ENCODE measurements at regions not wholly inside any gene's neighbourhood (a gene's known extent, or its start where the extent isn't known, plus 50 kb on each side); places are given as distances from the start of the nearest gene placed in this dataset.

GRCh38 chr3:64927689-64928088 is 239.9 kb upstream of the ADAMTS9 start:
- TF ChIP-seq ZNF462 (CRISPR knock-in tag; IDR thresholded peaks at IDR 0.05) (no peak), JUNB (IDR thresholded peaks at IDR 0.05; ENCODE audit: unreplicated experiment) (no peak), EZH2 (IDR thresholded peaks at IDR 0.05; ENCODE audit: low read depth, unreplicated experiment) (no peak), ZNF331 (CRISPR knock-in tag; IDR thresholded peaks at IDR 0.05; ENCODE audit: low read depth) (no peak), NANOG (IDR thresholded peaks at IDR 0.05; ENCODE audit: borderline replicate concordance) (no peak), STAT1 (IDR thresholded peaks at IDR 0.05; ENCODE audit: unreplicated experiment) (no peak), EZH2phosphoT487 (IDR thresholded peaks at IDR 0.05; ENCODE audit: unreplicated experiment) (no peak), ZNF114 (CRISPR knock-in tag; IDR thresholded peaks at IDR 0.05) (no peak), POLR2AphosphoS5 (IDR thresholded peaks at IDR 0.05; ENCODE audit: low read depth) (no peak), REST (IDR thresholded peaks at IDR 0.05; ENCODE audit: unreplicated experiment) (no peak), CREB1 (CRISPR knock-in tag; IDR thresholded peaks at IDR 0.05; ENCODE audit: low read depth) (no peak)
- TF ChIP-seq, protein P1, sequence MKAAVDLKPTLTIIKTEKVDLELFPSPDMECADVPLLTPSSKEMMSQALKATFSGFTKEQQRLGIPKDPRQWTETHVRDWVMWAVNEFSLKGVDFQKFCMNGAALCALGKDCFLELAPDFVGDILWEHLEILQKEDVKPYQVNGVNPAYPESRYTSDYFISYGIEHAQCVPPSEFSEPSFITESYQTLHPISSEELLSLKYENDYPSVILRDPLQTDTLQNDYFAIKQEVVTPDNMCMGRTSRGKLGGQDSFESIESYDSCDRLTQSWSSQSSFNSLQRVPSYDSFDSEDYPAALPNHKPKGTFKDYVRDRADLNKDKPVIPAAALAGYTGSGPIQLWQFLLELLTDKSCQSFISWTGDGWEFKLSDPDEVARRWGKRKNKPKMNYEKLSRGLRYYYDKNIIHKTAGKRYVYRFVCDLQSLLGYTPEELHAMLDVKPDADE (IDR thresholded peaks at IDR 0.05) = no peak
- TF ChIP-seq, protein P2, sequence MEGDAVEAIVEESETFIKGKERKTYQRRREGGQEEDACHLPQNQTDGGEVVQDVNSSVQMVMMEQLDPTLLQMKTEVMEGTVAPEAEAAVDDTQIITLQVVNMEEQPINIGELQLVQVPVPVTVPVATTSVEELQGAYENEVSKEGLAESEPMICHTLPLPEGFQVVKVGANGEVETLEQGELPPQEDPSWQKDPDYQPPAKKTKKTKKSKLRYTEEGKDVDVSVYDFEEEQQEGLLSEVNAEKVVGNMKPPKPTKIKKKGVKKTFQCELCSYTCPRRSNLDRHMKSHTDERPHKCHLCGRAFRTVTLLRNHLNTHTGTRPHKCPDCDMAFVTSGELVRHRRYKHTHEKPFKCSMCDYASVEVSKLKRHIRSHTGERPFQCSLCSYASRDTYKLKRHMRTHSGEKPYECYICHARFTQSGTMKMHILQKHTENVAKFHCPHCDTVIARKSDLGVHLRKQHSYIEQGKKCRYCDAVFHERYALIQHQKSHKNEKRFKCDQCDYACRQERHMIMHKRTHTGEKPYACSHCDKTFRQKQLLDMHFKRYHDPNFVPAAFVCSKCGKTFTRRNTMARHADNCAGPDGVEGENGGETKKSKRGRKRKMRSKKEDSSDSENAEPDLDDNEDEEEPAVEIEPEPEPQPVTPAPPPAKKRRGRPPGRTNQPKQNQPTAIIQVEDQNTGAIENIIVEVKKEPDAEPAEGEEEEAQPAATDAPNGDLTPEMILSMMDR (conservative IDR thresholded peaks at IDR 0.05; ENCODE audit: low read depth in 2 of 2) = no peak
- H3K4me3 ChIP-seq = no peak overlapping the region
- H3K4me1 ChIP-seq (ENCODE audit: insufficient read depth) = no peaks in the 10 kb centered on the region; the same call in 1 of the 2 replicates
- no peak overlapping the region for H3K27ac ChIP-seq (ENCODE audit: low read depth)
- Mint-ChIP-seq H3K27me3 (ENCODE audit: insufficient read depth, low read depth, poor library complexity) (no peaks in the 10 kb centered on the region), H3K27ac (no peak overlapping the region), H3K36me3 (ENCODE audit: low read depth) (peaks cover 2% of the 10 kb centered on the region; the same call in 2 of the 3 replicates), H3K9me3 (peaks cover 8% of the 10 kb centered on the region), H3K4me3 (no peak overlapping the region), H3K4me1 (peaks cover 12% of the 10 kb centered on the region; the same call in 2 of the 3 replicates)
- peaks cover 3% of the 10 kb centered on the region; the same call in 1 of the 2 replicates for H3K9me2 ChIP-seq (ENCODE audit: insufficient read depth)
- no peaks in the 10 kb centered on the region for H3K79me2 ChIP-seq (replicated peaks; ENCODE audit: insufficient read depth)
- H4K20me1 ChIP-seq (replicated peaks; ENCODE audit: insufficient read depth) = no peaks in the 10 kb centered on the region
- H3F3A ChIP-seq (replicated peaks; ENCODE audit: low read depth) = no peaks in the 10 kb centered on the region
- no peak overlapping the region for H2AFZ ChIP-seq
- ATAC-seq (no peak), DNase-seq (ENCODE audit: low spot score) (no peak)
- H3K36me3 ChIP-seq (ENCODE audit: insufficient read depth) = no peaks in the 10 kb centered on the region
- no peak overlapping the region for H3K4me2 ChIP-seq
- H3K27me3 ChIP-seq (ENCODE audit: insufficient read depth) = no peaks in the 10 kb centered on the region
